NCI-H128 (cell line): ENCODE measurements at regions not wholly inside any gene's neighbourhood (a gene's known extent, or its start where the extent isn't known, plus 50 kb on each side); places are given as distances from the start of the nearest gene placed in this dataset.
"Not testable (repeated sequence)": the region's sequence is repeated elsewhere in the genome, so short reads cannot be mapped to it uniquely, and the experiment has no call there.

Experiments used
- DNase-seq: peaks from one replicate; lab custom pipeline; 2025; ENCODE audit not compliant: unreplicated experiment; lab: John Stamatoyannopoulos, UW

GRCh38 chr6:110558575-110558974 is 82.2 kb upstream of the SLC22A16 start:
- DNase-seq, result no peak

- no peak for DNase-seq
Measured at GRCh38 chr6:110557199-110557598, 80.8 kb upstream of the SLC22A16 start.

GRCh38 chr6:110556317-110557110 is 80.1 kb upstream of the SLC22A16 start:
- DNase-seq, result no peak

- DNase-seq, result no peak
Measured at GRCh38 chr6:110554966-110555460, 78.6 kb upstream of the SLC22A16 start.

GRCh38 chr6:110554441-110554840 is 78.0 kb upstream of the SLC22A16 start:
- DNase-seq, result no peak

GRCh38 chr6:110552901-110553641 is 76.7 kb upstream of the SLC22A16 start:
- no peak for DNase-seq

GRCh38 chr6:110552076-110552475 is 75.7 kb upstream of the SLC22A16 start:
- DNase-seq, result no peak

GRCh38 chr6:110551088-110551487 is 74.7 kb upstream of the SLC22A16 start:
- no peak for DNase-seq

- no peak for DNase-seq
Measured at GRCh38 chr6:110550353-110550752, 73.9 kb upstream of the SLC22A16 start.

GRCh38 chr6:110549277-110549676 is 72.9 kb upstream of the SLC22A16 start:
- no peak for DNase-seq

- no peak for DNase-seq
Measured at GRCh38 chr6:110548110-110548847, 71.9 kb upstream of the SLC22A16 start.

GRCh38 chr6:110547266-110547964 is 71.0 kb upstream of the SLC22A16 start:
- no peak for DNase-seq

GRCh38 chr6:110545081-110545872 is 68.9 kb upstream of the SLC22A16 start:
- no peak for DNase-seq

GRCh38 chr6:110544472-110544871 is 68.1 kb upstream of the SLC22A16 start:
- DNase-seq, result no peak

GRCh38 chr6:110543106-110543505 is 66.7 kb upstream of the SLC22A16 start:
- no peak for DNase-seq

GRCh38 chr6:110542311-110543024 is 66.1 kb upstream of the SLC22A16 start:
- DNase-seq, result no peak

GRCh38 chr6:110541701-110542309 is 65.4 kb upstream of the SLC22A16 start:
- DNase-seq, result no peak

GRCh38 chr6:110539277-110540019 is 63.0 kb upstream of the SLC22A16 start:
- DNase-seq, result not testable (repeated sequence)
